ENCODE measurements at regions not wholly inside any gene's neighbourhood (a gene's known extent, or its start where the extent isn't known, plus 50 kb on each side); places are given as distances from the start of the nearest gene placed in this dataset.

- CTCF ChIA-PET: interaction anchor here (0.7 to 1.8 kb wide), 2 partner anchors 11 to 294 kb away, joined by 3 to 5 read pairs; no protein-coding TSS in a partner anchor
- H3K4me1 ChIP-seq: no peaks in the 10 kb centered on the region
- POLR2A ChIA-PET: no interaction called here
- DNase-seq (ENCODE audit: low read depth in 1 of 2, low spot score in 1 of 2) (no peak), FAIRE-seq (no peak), ATAC-seq (no peak)
- no peak overlapping the region for H3K4me2 ChIP-seq
- H3K27ac ChIP-seq: no peak overlapping the region
- no peaks in the 10 kb centered on the region for H3K9me3 ChIP-seq
- WGBS (ENCODE audit: missing lambda C conversion rate): 7% methylated on average over 2 of the region's 2 CpGs
- no peak overlapping the region for H3K4me3 ChIP-seq
- TF ChIP-seq HEYL (CRISPR knock-in tag; IDR thresholded peaks at IDR 0.05) (no peak), EHF (CRISPR knock-in tag; IDR thresholded peaks at IDR 0.05) (no peak), CEBPB (IDR thresholded peaks at IDR 0.05) (no peak), PHF8 (IDR thresholded peaks at IDR 0.05; ENCODE audit: borderline replicate concordance, low read depth) (no peak), NR3C1 (IDR thresholded peaks at IDR 0.05) (no peak), JUNB (IDR thresholded peaks at IDR 0.05) (no peak), EP300 (IDR thresholded peaks at IDR 0.05) (no peak), MAZ (IDR thresholded peaks at IDR 0.05; ENCODE audit: borderline replicate concordance, low read depth, low read length) (no peak), ZFP36 (IDR thresholded peaks at IDR 0.05; ENCODE audit: borderline replicate concordance, partially characterized antibody) (no peak), RFX5 (IDR thresholded peaks at IDR 0.05) (no peak)
- TF ChIP-seq, protein P1, sequence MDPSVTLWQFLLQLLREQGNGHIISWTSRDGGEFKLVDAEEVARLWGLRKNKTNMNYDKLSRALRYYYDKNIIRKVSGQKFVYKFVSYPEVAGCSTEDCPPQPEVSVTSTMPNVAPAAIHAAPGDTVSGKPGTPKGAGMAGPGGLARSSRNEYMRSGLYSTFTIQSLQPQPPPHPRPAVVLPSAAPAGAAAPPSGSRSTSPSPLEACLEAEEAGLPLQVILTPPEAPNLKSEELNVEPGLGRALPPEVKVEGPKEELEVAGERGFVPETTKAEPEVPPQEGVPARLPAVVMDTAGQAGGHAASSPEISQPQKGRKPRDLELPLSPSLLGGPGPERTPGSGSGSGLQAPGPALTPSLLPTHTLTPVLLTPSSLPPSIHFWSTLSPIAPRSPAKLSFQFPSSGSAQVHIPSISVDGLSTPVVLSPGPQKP (IDR thresholded peaks at IDR 0.05; ENCODE audit: low read depth, low read length): no peak
These were observed 148.5 kb upstream of the TYRP1 start for GRCh38 chr9:12544700-12545099.

DNA sequence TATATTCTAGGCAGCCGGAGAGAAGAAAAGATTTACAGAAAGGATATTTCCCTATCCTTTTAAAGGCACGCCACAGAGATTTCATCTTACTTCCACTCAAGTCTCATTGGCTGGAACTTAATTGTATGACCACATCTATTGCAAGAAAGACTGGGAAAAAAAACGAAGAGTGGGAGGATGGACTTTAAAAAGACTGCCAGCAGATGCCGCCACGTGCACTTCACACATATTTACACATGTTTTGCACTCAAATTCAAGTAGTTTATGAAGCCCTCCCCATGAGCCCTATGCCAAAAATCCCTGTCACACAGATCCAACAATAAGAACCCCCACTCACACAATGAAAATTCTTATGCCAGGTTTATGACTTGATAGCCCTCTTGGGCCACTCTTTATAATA is 138.5 kb upstream of the TYRP1 start:
- ATAC-seq (no peak), DNase-seq (ENCODE audit: low read depth in 1 of 2, low spot score in 1 of 2) (peak in 1 of 2 experiments; percentile 17), FAIRE-seq (no peak)
- no peak for TF ChIP-seq PHF8 (IDR thresholded peaks at IDR 0.05; ENCODE audit: borderline replicate concordance, low read depth)
- no peak for TF ChIP-seq MAZ (IDR thresholded peaks at IDR 0.05; ENCODE audit: borderline replicate concordance, low read depth, low read length)
- TF ChIP-seq POLR2A (IDR thresholded peaks at IDR 0.05; ENCODE audit: low read length): no peak
- no peak for TF ChIP-seq RFX5 (IDR thresholded peaks at IDR 0.05)
- TF ChIP-seq EHF (CRISPR knock-in tag; IDR thresholded peaks at IDR 0.05): no peak
- TF ChIP-seq CBX8 (IDR thresholded peaks at IDR 0.05): no peak
- 0 out of 5 replicates have a peak, but pooled peaks of 1 of the 2 experiments have one; percentile 12 for TF ChIP-seq RAD21 (conservative IDR thresholded peaks at IDR 0.05 in 1 of 2, IDR thresholded peaks at IDR 0.05 in 1 of 2)
- no peak for TF ChIP-seq NPAS2 (CRISPR knock-in tag; IDR thresholded peaks at IDR 0.05; ENCODE audit: borderline replicate concordance)
- TF ChIP-seq, protein P1 (IDR thresholded peaks at IDR 0.05; ENCODE audit: low read depth, low read length): no peak
- no peak for TF ChIP-seq FOXS1 (CRISPR knock-in tag; IDR thresholded peaks at IDR 0.05)
- TF ChIP-seq CTCF (IDR thresholded peaks at IDR 0.05): peak; percentile 22; the same call in 1 of the 3 replicates
- TF ChIP-seq RCOR1 (IDR thresholded peaks at IDR 0.05; ENCODE audit: low read depth, low read length): no peak
- POLR2A ChIA-PET: no interaction called here
- Histone ChIP-seq H3K4me2 (no peak overlapping the region), H3K4me1 (no peaks in the 10 kb centered on the region), H3K27ac (no peak overlapping the region), H3K4me3 (no peak overlapping the region), H3K9me3 (no peaks in the 10 kb centered on the region)
- 3% methylated on average over 5 of the region's 5 CpGs for WGBS (ENCODE audit: missing lambda C conversion rate)
- CTCF ChIA-PET: interaction anchor here (0.7 to 4.3 kb wide), 6 partner anchors 9 to 214 kb away, joined by 3 to 24 read pairs (median 4); no protein-coding TSS in a partner anchor

DNA sequence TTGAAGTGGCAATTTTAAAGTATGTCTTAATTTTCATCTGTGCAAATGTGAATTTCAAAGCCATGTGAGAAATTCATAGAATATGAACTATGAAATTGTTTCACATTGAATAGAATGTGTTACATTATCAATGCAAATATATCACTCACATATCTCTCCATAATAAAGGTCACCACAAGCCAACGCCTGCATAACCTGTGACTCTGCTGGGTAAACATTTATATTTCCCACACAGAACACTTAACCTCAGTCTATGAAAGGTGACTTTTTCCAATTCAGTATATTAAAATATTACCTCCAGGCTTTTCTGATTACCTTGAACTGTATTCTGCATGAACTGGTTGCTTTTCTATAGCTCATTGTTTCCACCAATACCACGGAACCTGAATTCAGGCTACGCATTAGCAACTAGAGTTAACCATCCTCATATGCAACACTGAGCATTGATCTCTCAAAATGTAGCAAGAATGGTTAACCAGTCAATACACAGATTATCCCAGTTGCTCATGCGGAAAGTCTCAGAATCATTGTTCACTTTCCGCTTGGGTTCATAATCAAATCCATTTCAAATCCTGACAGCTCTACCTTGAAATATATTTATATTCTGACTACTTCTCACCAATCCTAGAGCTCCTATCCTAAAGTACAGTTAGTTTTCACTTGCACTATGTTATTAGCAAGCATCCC is 126.6 kb upstream of the TYRP1 start:
- POLR2A ChIA-PET: no interaction called here
- ATAC-seq: no peak
- CTCF ChIA-PET: interaction anchor here (0.6 to 1.4 kb wide), 2 partner anchors 10 to 12 kb away, joined by 3 to 4 read pairs; no protein-coding TSS in a partner anchor
- WGBS (ENCODE audit: missing lambda C conversion rate): 49% methylated on average over 5 of the region's 5 CpGs
- H3K4me1 ChIP-seq: no peaks in the 10 kb centered on the region
- no peaks in the 10 kb centered on the region for H3K9me3 ChIP-seq
- no peak overlapping the region for H3K4me2 ChIP-seq
- no peak for DNase-seq (ENCODE audit: low read depth in 1 of 2, low spot score in 1 of 2)
- H3K27ac ChIP-seq: no peak overlapping the region
- FAIRE-seq: no peak
- H3K4me3 ChIP-seq: no peak overlapping the region
- TF ChIP-seq HMGXB4 (CRISPR knock-in tag; IDR thresholded peaks at IDR 0.05; ENCODE audit: borderline replicate concordance): no peak
- TF ChIP-seq NFE2L2 (conservative IDR thresholded peaks at IDR 0.05; ENCODE audit: low read length): no peak
- TF ChIP-seq HOXB5 (CRISPR knock-in tag; IDR thresholded peaks at IDR 0.05): no peak
- no peak for TF ChIP-seq RCOR1 (IDR thresholded peaks at IDR 0.05; ENCODE audit: low read depth, low read length)
- TF ChIP-seq ZFP36 (IDR thresholded peaks at IDR 0.05; ENCODE audit: borderline replicate concordance, partially characterized antibody): no peak
- TF ChIP-seq FOSB (CRISPR knock-in tag; IDR thresholded peaks at IDR 0.05): no peak
- no peak for TF ChIP-seq HOXA7 (CRISPR knock-in tag; IDR thresholded peaks at IDR 0.05)
- TF ChIP-seq, protein P2, sequence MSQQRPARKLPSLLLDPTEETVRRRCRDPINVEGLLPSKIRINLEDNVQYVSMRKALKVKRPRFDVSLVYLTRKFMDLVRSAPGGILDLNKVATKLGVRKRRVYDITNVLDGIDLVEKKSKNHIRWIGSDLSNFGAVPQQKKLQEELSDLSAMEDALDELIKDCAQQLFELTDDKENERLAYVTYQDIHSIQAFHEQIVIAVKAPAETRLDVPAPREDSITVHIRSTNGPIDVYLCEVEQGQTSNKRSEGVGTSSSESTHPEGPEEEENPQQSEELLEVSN (IDR thresholded peaks at IDR 0.05; ENCODE audit: borderline replicate concordance, low read depth): no peak
- no peak for TF ChIP-seq EHF (CRISPR knock-in tag; IDR thresholded peaks at IDR 0.05)
- TF ChIP-seq CBX2 (IDR thresholded peaks at IDR 0.05; ENCODE audit: borderline replicate concordance, low read depth): no peak
- no peak for TF ChIP-seq NR3C1 (IDR thresholded peaks at IDR 0.05)
- TF ChIP-seq HEYL (CRISPR knock-in tag; IDR thresholded peaks at IDR 0.05): no peak
- TF ChIP-seq ZC3H11A (IDR thresholded peaks at IDR 0.05): no peak

Data from A549 (cell line).